ENCODE measurements at regions not wholly inside any gene's neighbourhood (a gene's known extent, or its start where the extent isn't known, plus 50 kb on each side); places are given as distances from the start of the nearest gene placed in this dataset.

DNA sequence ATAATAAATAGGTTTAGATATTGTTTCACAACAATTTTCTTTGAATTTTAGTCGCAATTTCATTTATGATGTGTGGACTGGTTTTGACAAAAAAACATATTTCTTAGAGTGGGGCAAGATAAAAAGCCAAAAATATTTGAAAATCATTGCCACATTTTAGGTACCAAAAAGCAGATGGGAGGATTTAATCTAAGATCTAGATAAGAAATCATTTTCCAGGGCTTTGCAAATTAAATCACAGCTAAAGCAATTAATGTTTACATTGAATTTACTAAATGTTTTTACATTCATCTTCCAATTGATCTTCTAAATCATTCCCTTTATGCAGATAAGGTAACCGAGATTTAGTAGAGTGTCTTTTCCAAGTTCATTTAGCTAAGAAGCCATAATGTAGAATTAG lies 1386.0 kb upstream of the TENM4 start:
- TF ChIP-seq GABPA (IDR thresholded peaks at IDR 0.05; ENCODE audit: low read depth) (no peak), SPI1 (IDR thresholded peaks at IDR 0.05; ENCODE audit: borderline replicate concordance, low read depth) (no peak), POLR2AphosphoS5 (IDR thresholded peaks at IDR 0.05; ENCODE audit: low read depth) (no peak)
- TF ChIP-seq, protein P1, sequence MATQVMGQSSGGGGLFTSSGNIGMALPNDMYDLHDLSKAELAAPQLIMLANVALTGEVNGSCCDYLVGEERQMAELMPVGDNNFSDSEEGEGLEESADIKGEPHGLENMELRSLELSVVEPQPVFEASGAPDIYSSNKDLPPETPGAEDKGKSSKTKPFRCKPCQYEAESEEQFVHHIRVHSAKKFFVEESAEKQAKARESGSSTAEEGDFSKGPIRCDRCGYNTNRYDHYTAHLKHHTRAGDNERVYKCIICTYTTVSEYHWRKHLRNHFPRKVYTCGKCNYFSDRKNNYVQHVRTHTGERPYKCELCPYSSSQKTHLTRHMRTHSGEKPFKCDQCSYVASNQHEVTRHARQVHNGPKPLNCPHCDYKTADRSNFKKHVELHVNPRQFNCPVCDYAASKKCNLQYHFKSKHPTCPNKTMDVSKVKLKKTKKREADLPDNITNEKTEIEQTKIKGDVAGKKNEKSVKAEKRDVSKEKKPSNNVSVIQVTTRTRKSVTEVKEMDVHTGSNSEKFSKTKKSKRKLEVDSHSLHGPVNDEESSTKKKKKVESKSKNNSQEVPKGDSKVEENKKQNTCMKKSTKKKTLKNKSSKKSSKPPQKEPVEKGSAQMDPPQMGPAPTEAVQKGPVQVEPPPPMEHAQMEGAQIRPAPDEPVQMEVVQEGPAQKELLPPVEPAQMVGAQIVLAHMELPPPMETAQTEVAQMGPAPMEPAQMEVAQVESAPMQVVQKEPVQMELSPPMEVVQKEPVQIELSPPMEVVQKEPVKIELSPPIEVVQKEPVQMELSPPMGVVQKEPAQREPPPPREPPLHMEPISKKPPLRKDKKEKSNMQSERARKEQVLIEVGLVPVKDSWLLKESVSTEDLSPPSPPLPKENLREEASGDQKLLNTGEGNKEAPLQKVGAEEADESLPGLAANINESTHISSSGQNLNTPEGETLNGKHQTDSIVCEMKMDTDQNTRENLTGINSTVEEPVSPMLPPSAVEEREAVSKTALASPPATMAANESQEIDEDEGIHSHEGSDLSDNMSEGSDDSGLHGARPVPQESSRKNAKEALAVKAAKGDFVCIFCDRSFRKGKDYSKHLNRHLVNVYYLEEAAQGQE (IDR thresholded peaks at IDR 0.05; ENCODE audit: insufficient replicate concordance, low read depth): no peak
- TF ChIP-seq, protein P2, sequence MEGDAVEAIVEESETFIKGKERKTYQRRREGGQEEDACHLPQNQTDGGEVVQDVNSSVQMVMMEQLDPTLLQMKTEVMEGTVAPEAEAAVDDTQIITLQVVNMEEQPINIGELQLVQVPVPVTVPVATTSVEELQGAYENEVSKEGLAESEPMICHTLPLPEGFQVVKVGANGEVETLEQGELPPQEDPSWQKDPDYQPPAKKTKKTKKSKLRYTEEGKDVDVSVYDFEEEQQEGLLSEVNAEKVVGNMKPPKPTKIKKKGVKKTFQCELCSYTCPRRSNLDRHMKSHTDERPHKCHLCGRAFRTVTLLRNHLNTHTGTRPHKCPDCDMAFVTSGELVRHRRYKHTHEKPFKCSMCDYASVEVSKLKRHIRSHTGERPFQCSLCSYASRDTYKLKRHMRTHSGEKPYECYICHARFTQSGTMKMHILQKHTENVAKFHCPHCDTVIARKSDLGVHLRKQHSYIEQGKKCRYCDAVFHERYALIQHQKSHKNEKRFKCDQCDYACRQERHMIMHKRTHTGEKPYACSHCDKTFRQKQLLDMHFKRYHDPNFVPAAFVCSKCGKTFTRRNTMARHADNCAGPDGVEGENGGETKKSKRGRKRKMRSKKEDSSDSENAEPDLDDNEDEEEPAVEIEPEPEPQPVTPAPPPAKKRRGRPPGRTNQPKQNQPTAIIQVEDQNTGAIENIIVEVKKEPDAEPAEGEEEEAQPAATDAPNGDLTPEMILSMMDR (IDR thresholded peaks at IDR 0.05; ENCODE audit: insufficient read depth, low read length): no peak
- Histone ChIP-seq H3K27ac (replicated peaks) (no peak overlapping the region), H3K4me3 (replicated peaks; ENCODE audit: insufficient read depth, low read length) (no peak overlapping the region), H3K27me3 (ENCODE audit: insufficient read depth, poor library complexity, severe bottlenecking) (no peaks in the 10 kb centered on the region)
- no peak for DNase-seq (ENCODE audit: low read depth in 1 of 2, low spot score in 1 of 2)

DNA sequence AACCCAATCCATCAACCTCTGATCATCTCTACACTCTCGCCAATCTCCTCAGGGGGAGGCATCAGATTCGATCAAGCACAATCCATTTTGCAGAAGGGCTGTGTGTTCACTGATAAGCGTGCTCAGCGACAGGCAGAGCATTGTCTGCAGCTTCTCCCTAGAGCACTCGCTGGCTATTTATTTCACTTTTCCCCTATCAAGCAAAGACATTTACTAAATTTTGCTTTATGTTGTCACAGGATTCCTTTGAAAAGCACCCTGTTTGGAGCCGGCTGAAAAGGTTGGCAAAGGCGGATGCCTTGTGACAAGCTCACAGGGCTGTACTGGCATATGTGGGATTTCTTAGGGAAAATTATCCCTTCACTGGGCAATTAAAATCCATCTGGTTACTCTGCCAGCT lies 1381.5 kb upstream of the TENM4 start:
- Histone ChIP-seq H3K27me3 (ENCODE audit: insufficient read depth, poor library complexity, severe bottlenecking) (no peaks in the 10 kb centered on the region), H3K27ac (replicated peaks) (no peak overlapping the region), H3K4me3 (replicated peaks; ENCODE audit: insufficient read depth, low read length) (no peak overlapping the region)
- DNase-seq (ENCODE audit: low read depth in 1 of 2, low spot score in 1 of 2): no peak
- TF ChIP-seq, protein P1 (IDR thresholded peaks at IDR 0.05; ENCODE audit: insufficient replicate concordance, low read depth): no peak
- TF ChIP-seq POLR2AphosphoS5 (IDR thresholded peaks at IDR 0.05; ENCODE audit: low read depth) (no peak), SPI1 (IDR thresholded peaks at IDR 0.05; ENCODE audit: borderline replicate concordance, low read depth) (no peak), GABPA (IDR thresholded peaks at IDR 0.05; ENCODE audit: low read depth) (no peak)
- TF ChIP-seq, protein P2 (IDR thresholded peaks at IDR 0.05; ENCODE audit: insufficient read depth, low read length): no peak

DNA sequence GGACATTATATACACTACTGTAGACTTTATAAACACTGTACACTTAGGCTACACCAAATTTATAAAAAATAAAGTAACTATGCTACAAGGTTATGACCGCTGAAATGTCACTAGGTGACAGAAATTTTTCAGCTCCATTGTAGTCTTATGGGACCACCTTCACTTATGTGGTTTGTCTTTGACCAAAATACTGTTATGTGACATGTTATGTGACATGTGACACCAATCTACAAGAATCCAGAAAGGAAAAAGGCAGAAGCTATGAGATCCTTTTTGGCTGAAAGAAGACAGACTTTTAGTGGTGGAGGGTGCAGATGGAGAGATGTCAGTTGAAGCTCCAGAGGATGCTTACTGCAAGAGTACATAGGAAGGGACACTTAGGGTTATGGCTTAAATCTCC lies 1378.4 kb upstream of the TENM4 start:
- Histone ChIP-seq H3K27ac (replicated peaks) (no peak overlapping the region), H3K4me3 (replicated peaks; ENCODE audit: insufficient read depth, low read length) (no peak overlapping the region), H3K27me3 (ENCODE audit: insufficient read depth, poor library complexity, severe bottlenecking) (no peaks in the 10 kb centered on the region)
- TF ChIP-seq, protein P1 (IDR thresholded peaks at IDR 0.05; ENCODE audit: insufficient replicate concordance, low read depth): no peak
- no peak for DNase-seq (ENCODE audit: low read depth in 1 of 2, low spot score in 1 of 2)

DNA sequence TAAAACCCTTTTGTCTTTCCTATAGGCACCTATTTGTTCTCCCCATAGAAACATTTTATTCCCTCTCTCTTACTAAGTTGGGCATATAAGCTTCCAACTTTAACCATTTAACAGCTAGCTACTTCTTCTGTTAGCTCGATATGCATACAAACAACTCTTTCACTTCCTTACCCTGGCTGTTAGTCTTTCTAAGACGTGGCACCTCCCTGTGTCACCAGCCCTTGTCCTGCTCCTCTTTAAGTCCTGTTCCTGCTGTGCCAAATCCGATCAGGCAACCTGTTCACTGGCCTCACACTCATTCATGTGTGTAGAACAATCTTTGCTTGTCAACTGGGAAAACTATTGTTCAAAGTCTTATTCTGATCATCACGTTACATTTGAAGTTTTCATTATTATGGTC lies 1376.1 kb upstream of the TENM4 start:
- Histone ChIP-seq H3K4me3 (replicated peaks; ENCODE audit: insufficient read depth, low read length) (no peak overlapping the region), H3K27ac (replicated peaks) (no peak overlapping the region), H3K27me3 (ENCODE audit: insufficient read depth, poor library complexity, severe bottlenecking) (no peaks in the 10 kb centered on the region)
- DNase-seq (ENCODE audit: low read depth in 1 of 2, low spot score in 1 of 2): no peak
- TF ChIP-seq, protein P1 (IDR thresholded peaks at IDR 0.05; ENCODE audit: insufficient replicate concordance, low read depth): no peak
- TF ChIP-seq SPI1 (IDR thresholded peaks at IDR 0.05; ENCODE audit: borderline replicate concordance, low read depth) (no peak), GABPA (IDR thresholded peaks at IDR 0.05; ENCODE audit: low read depth) (no peak), POLR2AphosphoS5 (IDR thresholded peaks at IDR 0.05; ENCODE audit: low read depth) (no peak)
- TF ChIP-seq, protein P2 (IDR thresholded peaks at IDR 0.05; ENCODE audit: insufficient read depth, low read length): no peak

All from HL-60 (cell line).